ENCODE measurements at regions not wholly inside any gene's neighbourhood (a gene's known extent, or its start where the extent isn't known, plus 50 kb on each side); places are given as distances from the start of the nearest gene placed in this dataset.
A peak's percentile ranks its signal among the peaks of the same experiment; 100 is the strongest.

- intact Hi-C loops (cut with DNase I): no loop called here
- WGBS, 3 donors: 63 to 80% (median 72%) methylated on average over 7 of the region's 7 CpGs
- Histone ChIP-seq H3K27me3 (no peaks in the 10 kb centered on the region), H3K27ac (no peak overlapping the region), H3K4me1 (ENCODE audit: insufficient read depth) (peaks cover 21% of the 10 kb centered on the region), H3K4me3 (no peak overlapping the region), H3K36me3 (no peaks in the 10 kb centered on the region), H3K9me3 (no peaks in the 10 kb centered on the region)
- DNase-seq: peak in 1 of 5 donors; percentile 21
- TF ChIP-seq CTCF (IDR thresholded peaks at IDR 0.05) (no peak), EP300 (IDR thresholded peaks at IDR 0.05) (no peak), POLR2A (IDR thresholded peaks at IDR 0.05) (no peak)
Measured at GRCh38 chr2:120880381-120880780, 144.7 kb downstream of the GLI2 start.

GRCh38 chr2:120881981-120882788 lies 146.5 kb downstream of the GLI2 start:
- Histone ChIP-seq H3K27ac (no peak overlapping the region), H3K4me3 (no peak overlapping the region), H3K4me1 (ENCODE audit: insufficient read depth) (peaks cover 20% of the 10 kb centered on the region), H3K27me3 (no peaks in the 10 kb centered on the region), H3K9me3 (no peaks in the 10 kb centered on the region), H3K36me3 (no peaks in the 10 kb centered on the region)
- peak in 2 of 5 donors; percentile 41 to 68 for DNase-seq
- 25 to 35% (median 33%) methylated on average over 21 of the region's 21 CpGs for WGBS, 3 donors
- TF ChIP-seq POLR2A (IDR thresholded peaks at IDR 0.05): no peak
- no peak for TF ChIP-seq CTCF (IDR thresholded peaks at IDR 0.05)
- no peak for TF ChIP-seq EP300 (IDR thresholded peaks at IDR 0.05)
- intact Hi-C loops (cut with DNase I): no loop called here

- TF ChIP-seq POLR2A (IDR thresholded peaks at IDR 0.05) (no peak), CTCF (IDR thresholded peaks at IDR 0.05) (no peak), EP300 (IDR thresholded peaks at IDR 0.05) (no peak)
- no peaks in the 10 kb centered on the region for H3K9me3 ChIP-seq
- intact Hi-C loops (cut with DNase I): no loop called here
- no peak overlapping the region for H3K27ac ChIP-seq
- H3K4me3 ChIP-seq: no peak overlapping the region
- DNase-seq: peak in 1 of 5 donors; percentile 36
- WGBS, 3 donors: 90 to 93% (median 90%) methylated on average over 15 of the region's 15 CpGs
- H3K36me3 ChIP-seq: no peaks in the 10 kb centered on the region
- H3K4me1 ChIP-seq (ENCODE audit: insufficient read depth): peaks cover 27% of the 10 kb centered on the region
- no peaks in the 10 kb centered on the region for H3K27me3 ChIP-seq
Measured at GRCh38 chr2:120883607-120884440, 148.2 kb downstream of the GLI2 start.

- no peaks in the 10 kb centered on the region for H3K27me3 ChIP-seq
- intact Hi-C loops (cut with DNase I): no loop called here
- H3K4me1 ChIP-seq (ENCODE audit: insufficient read depth): peaks cover 27% of the 10 kb centered on the region
- peak in 1 of 5 donors; percentile 32 for DNase-seq
- no peaks in the 10 kb centered on the region for H3K9me3 ChIP-seq
- WGBS, 3 donors: 87 to 88% (median 88%) methylated on average over 16 of the region's 16 CpGs
- no peak overlapping the region for H3K4me3 ChIP-seq
- H3K36me3 ChIP-seq: no peaks in the 10 kb centered on the region
- TF ChIP-seq POLR2A (IDR thresholded peaks at IDR 0.05) (no peak), EP300 (IDR thresholded peaks at IDR 0.05) (no peak), CTCF (IDR thresholded peaks at IDR 0.05) (no peak)
- no peak overlapping the region for H3K27ac ChIP-seq
Measured at GRCh38 chr2:120884472-120885290, 149.0 kb downstream of the GLI2 start.

Data from ovary (tissue), 7 donors.